WTC11 (cell line): ENCODE measurements at regions not wholly inside any gene's neighbourhood (a gene's known extent, or its start where the extent isn't known, plus 50 kb on each side); places are given as distances from the start of the nearest gene placed in this dataset.

ENCODE experiments used
- ATAC-seq: fragments of 200-7000 bp; cut with Tn5 transposase; 2 replicates; pipeline ENCODE4 v1.10.0; 2021; ENCODE audit warnings: mild to moderate bottlenecking, moderate library complexity
- CTCF ChIA-PET: fragments of 300-600 bp; sonication (Branson Sonifier 250); formaldehyde crosslinking; loops from one replicate; lab custom pipeline; 2021; ENCODE audit warnings: antibody characterized with exemption; lab: Charles Lee
- POLR2A ChIA-PET: fragments of 350-600 bp; sonication (Branson Sonifier 250); formaldehyde crosslinking; loops from one replicate; lab custom pipeline; 2021; ENCODE audit warnings: antibody characterized with exemption; lab: Charles Lee
- DNase-seq: peaks from one replicate; pipeline ENCODE4 v3.0.0; 2021; ENCODE audit warnings: low spot score
- H3K27ac Mint-ChIP-seq: 2 replicates; pipeline ENCODE4 v1.8.0; 2021; ENCODE audit warnings: mixed read lengths
- H3K27me3 Mint-ChIP-seq: 2 replicates; pipeline ENCODE4 v1.8.0; 2021; ENCODE audit warnings: low read depth, mild to moderate bottlenecking, moderate library complexity, mixed read lengths
- H3K36me3 Mint-ChIP-seq: 2 replicates; pipeline ENCODE4 v1.8.0; 2021; ENCODE audit warnings: mixed read lengths
- H3K4me1 Mint-ChIP-seq: 2 replicates; pipeline ENCODE4 v1.8.0; 2022; ENCODE audit warnings: mixed read lengths
- H3K4me3 Mint-ChIP-seq: 2 replicates; pipeline ENCODE4 v1.8.0; 2021; ENCODE audit warnings: mild to moderate bottlenecking, moderate library complexity, mixed read lengths
- H3K9me3 Mint-ChIP-seq: 2 replicates; pipeline ENCODE4 v1.8.0; 2021; ENCODE audit warnings: mixed read lengths
- ATF1 ChIP-seq: sonication (generic); formaldehyde crosslinking; IDR thresholded peaks from 2 replicates; pipeline ENCODE4 v1.8.1; 2023; ENCODE audit warnings: mild to moderate bottlenecking, moderate library complexity, missing genetic modification reagents
- ATF6 ChIP-seq: sonication (generic); formaldehyde crosslinking; IDR thresholded peaks from 2 replicates; pipeline ENCODE4 v1.8.1; 2023; ENCODE audit warnings: mild to moderate bottlenecking, missing genetic modification reagents
- FOXJ3 ChIP-seq: sonication (generic); formaldehyde crosslinking; IDR thresholded peaks from 2 replicates; pipeline ENCODE4 v1.9.0; 2021; ENCODE audit warnings: missing genetic modification reagents, mild to moderate bottlenecking, borderline replicate concordance
- HMGA2 ChIP-seq: fragments of 250-450 bp; sonication (Bioruptor Pico); IDR thresholded peaks from 2 replicates; pipeline ENCODE4 v1.4.0; 2021; ENCODE audit warnings: mild to moderate bottlenecking, moderate library complexity
- KAT7 ChIP-seq: sonication (generic); formaldehyde crosslinking; IDR thresholded peaks from 2 replicates; pipeline ENCODE4 v1.8.1; 2023; ENCODE audit warnings: missing genetic modification reagents, mild to moderate bottlenecking, borderline replicate concordance
- OVOL2 ChIP-seq: fragments of 250-450 bp; sonication (Bioruptor Pico); IDR thresholded peaks from 2 replicates; pipeline ENCODE4 v1.9.0; 2021; ENCODE audit warnings: mild to moderate bottlenecking, borderline replicate concordance
- SMAD4 ChIP-seq: sonication (generic); formaldehyde crosslinking; IDR thresholded peaks from 2 replicates; pipeline ENCODE4 v1.8.0; 2022; ENCODE audit warnings: mild to moderate bottlenecking, missing genetic modification reagents
- SP1 ChIP-seq: sonication (generic); formaldehyde crosslinking; conservative IDR thresholded peaks from 2 replicates; pipeline ENCODE4 v1.8.1; 2022; ENCODE audit warnings: missing genetic modification reagents
- TEAD4 ChIP-seq: sonication (generic); formaldehyde crosslinking; IDR thresholded peaks from 2 replicates; pipeline ENCODE4 v1.8.0; 2022; ENCODE audit warnings: mild to moderate bottlenecking, missing genetic modification reagents
- TP53 ChIP-seq: sonication (generic); formaldehyde crosslinking; IDR thresholded peaks from 2 replicates; pipeline ENCODE4 v1.8.1; 2023; ENCODE audit warnings: mild to moderate bottlenecking, missing genetic modification reagents
- ZNF232 ChIP-seq: sonication (generic); formaldehyde crosslinking; IDR thresholded peaks from 2 replicates; pipeline ENCODE4 v1.8.0; 2022; ENCODE audit warnings: mild to moderate bottlenecking, missing genetic modification reagents
- TF ChIP-seq, protein P1 (sequence below): sonication (generic); formaldehyde crosslinking; IDR thresholded peaks from 2 replicates; pipeline ENCODE4 v1.8.1; 2023; ENCODE audit warnings: mild to moderate bottlenecking, missing genetic modification reagents, moderate library complexity
- TF ChIP-seq, protein P2 (sequence below): sonication (generic); formaldehyde crosslinking; IDR thresholded peaks from 2 replicates; pipeline ENCODE4 v1.8.1; 2023; ENCODE audit warnings: mild to moderate bottlenecking, missing genetic modification reagents, moderate library complexity
- TF ChIP-seq, protein P3 (sequence below): sonication (generic); formaldehyde crosslinking; IDR thresholded peaks from 2 replicates; pipeline ENCODE4 v1.8.1; 2023; ENCODE audit warnings: mild to moderate bottlenecking, moderate library complexity, missing genetic modification reagents
- TF ChIP-seq, protein P4 (sequence below): sonication (generic); formaldehyde crosslinking; IDR thresholded peaks from 2 replicates; pipeline ENCODE4 v1.8.1; 2022; ENCODE audit warnings: missing genetic modification reagents, borderline replicate concordance
- TF ChIP-seq, protein P5 (sequence below): sonication (generic); formaldehyde crosslinking; IDR thresholded peaks from 2 replicates; pipeline ENCODE4 v1.8.0; 2022; ENCODE audit warnings: missing genetic modification reagents
- TF ChIP-seq, protein P6 (sequence below): sonication (generic); formaldehyde crosslinking; IDR thresholded peaks from 2 replicates; pipeline ENCODE4 v1.8.0; 2022; ENCODE audit warnings: mild to moderate bottlenecking, missing genetic modification reagents

GRCh38 chr2:49767316-49767715, 613.0 kb upstream of the FSHR start:
- POLR2A ChIA-PET, result no interaction called here
- TF ChIP-seq, protein P1, sequence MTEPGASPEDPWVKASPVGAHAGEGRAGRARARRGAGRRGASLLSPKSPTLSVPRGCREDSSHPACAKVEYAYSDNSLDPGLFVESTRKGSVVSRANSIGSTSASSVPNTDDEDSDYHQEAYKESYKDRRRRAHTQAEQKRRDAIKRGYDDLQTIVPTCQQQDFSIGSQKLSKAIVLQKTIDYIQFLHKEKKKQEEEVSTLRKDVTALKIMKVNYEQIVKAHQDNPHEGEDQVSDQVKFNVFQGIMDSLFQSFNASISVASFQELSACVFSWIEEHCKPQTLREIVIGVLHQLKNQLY, result no peak
- TF ChIP-seq, protein P2, sequence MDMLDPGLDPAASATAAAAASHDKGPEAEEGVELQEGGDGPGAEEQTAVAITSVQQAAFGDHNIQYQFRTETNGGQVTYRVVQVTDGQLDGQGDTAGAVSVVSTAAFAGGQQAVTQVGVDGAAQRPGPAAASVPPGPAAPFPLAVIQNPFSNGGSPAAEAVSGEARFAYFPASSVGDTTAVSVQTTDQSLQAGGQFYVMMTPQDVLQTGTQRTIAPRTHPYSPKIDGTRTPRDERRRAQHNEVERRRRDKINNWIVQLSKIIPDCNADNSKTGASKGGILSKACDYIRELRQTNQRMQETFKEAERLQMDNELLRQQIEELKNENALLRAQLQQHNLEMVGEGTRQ (CRISPR knock-in tag), result no peak
- no peak for TF ChIP-seq FOXJ3
- TF ChIP-seq ATF6, result no peak
- TF ChIP-seq, protein P3, sequence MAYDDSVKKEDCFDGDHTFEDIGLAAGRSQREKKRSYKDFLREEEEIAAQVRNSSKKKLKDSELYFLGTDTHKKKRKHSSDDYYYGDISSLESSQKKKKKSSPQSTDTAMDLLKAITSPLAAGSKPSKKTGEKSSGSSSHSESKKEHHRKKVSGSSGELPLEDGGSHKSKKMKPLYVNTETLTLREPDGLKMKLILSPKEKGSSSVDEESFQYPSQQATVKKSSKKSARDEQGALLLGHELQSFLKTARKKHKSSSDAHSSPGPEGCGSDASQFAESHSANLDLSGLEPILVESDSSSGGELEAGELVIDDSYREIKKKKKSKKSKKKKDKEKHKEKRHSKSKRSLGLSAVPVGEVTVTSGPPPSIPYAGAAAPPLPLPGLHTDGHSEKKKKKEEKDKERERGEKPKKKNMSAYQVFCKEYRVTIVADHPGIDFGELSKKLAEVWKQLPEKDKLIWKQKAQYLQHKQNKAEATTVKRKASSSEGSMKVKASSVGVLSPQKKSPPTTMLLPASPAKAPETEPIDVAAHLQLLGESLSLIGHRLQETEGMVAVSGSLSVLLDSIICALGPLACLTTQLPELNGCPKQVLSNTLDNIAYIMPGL (CRISPR knock-in tag), result no peak
- TF ChIP-seq ATF1 (CRISPR knock-in tag), result no peak
- no peak for TF ChIP-seq SP1
- no peak for TF ChIP-seq OVOL2 (CRISPR knock-in tag)
- no peak for TF ChIP-seq HMGA2 (CRISPR knock-in tag)
- no peaks in the 10 kb centered on the region for H3K36me3 Mint-ChIP-seq

DNA sequence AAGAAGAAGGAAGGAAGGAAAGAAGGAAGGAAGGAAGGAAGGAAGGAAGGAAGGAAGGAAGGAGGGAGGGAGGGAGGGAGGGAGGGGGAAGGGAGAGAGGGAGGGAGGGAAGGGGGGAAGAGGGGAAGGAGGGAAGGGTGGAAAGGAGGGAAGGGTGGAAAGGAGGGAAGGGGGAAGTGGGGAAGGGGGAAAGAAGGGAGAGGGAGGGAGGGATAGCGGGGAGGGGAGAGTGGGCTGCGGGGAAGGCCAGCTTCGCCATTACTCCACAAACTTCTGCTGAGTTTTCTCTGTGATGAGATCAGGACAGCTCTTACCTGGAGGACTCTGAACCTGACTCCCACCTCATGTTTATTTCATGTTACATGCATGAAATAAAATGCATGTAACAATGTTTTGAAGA, 601.5 kb upstream of the FSHR start:
- Mint-ChIP-seq H3K27ac (no peak overlapping the region), H3K27me3 (no peaks in the 10 kb centered on the region), H3K4me3 (no peak overlapping the region), H3K9me3 (no peaks in the 10 kb centered on the region), H3K36me3 (no peaks in the 10 kb centered on the region), H3K4me1 (no peaks in the 10 kb centered on the region)
- CTCF ChIA-PET, result no interaction called here
- ATAC-seq (no peak), DNase-seq (no peak)
- TF ChIP-seq, protein P4, sequence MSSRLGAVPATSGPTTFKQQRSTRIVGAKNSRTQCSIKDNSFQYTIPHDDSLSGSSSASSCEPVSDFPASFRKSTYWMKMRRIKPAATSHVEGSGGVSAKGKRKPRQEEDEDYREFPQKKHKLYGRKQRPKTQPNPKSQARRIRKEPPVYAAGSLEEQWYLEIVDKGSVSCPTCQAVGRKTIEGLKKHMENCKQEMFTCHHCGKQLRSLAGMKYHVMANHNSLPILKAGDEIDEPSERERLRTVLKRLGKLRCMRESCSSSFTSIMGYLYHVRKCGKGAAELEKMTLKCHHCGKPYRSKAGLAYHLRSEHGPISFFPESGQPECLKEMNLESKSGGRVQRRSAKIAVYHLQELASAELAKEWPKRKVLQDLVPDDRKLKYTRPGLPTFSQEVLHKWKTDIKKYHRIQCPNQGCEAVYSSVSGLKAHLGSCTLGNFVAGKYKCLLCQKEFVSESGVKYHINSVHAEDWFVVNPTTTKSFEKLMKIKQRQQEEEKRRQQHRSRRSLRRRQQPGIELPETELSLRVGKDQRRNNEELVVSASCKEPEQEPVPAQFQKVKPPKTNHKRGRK, result no peak
- TF ChIP-seq TP53 (CRISPR knock-in tag), result no peak
- no peak for TF ChIP-seq TEAD4
- no peak for TF ChIP-seq SMAD4 (CRISPR knock-in tag)
- no peak for TF ChIP-seq ZNF232 (CRISPR knock-in tag)
- TF ChIP-seq, protein P5, sequence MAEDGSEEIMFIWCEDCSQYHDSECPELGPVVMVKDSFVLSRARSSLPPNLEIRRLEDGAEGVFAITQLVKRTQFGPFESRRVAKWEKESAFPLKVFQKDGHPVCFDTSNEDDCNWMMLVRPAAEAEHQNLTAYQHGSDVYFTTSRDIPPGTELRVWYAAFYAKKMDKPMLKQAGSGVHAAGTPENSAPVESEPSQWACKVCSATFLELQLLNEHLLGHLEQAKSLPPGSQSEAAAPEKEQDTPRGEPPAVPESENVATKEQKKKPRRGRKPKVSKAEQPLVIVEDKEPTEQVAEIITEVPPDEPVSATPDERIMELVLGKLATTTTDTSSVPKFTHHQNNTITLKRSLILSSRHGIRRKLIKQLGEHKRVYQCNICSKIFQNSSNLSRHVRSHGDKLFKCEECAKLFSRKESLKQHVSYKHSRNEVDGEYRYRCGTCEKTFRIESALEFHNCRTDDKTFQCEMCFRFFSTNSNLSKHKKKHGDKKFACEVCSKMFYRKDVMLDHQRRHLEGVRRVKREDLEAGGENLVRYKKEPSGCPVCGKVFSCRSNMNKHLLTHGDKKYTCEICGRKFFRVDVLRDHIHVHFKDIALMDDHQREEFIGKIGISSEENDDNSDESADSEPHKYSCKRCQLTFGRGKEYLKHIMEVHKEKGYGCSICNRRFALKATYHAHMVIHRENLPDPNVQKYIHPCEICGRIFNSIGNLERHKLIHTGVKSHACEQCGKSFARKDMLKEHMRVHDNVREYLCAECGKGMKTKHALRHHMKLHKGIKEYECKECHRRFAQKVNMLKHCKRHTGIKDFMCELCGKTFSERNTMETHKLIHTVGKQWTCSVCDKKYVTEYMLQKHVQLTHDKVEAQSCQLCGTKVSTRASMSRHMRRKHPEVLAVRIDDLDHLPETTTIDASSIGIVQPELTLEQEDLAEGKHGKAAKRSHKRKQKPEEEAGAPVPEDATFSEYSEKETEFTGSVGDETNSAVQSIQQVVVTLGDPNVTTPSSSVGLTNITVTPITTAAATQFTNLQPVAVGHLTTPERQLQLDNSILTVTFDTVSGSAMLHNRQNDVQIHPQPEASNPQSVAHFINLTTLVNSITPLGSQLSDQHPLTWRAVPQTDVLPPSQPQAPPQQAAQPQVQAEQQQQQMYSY (CRISPR knock-in tag), result no peak
- TF ChIP-seq, protein P6, sequence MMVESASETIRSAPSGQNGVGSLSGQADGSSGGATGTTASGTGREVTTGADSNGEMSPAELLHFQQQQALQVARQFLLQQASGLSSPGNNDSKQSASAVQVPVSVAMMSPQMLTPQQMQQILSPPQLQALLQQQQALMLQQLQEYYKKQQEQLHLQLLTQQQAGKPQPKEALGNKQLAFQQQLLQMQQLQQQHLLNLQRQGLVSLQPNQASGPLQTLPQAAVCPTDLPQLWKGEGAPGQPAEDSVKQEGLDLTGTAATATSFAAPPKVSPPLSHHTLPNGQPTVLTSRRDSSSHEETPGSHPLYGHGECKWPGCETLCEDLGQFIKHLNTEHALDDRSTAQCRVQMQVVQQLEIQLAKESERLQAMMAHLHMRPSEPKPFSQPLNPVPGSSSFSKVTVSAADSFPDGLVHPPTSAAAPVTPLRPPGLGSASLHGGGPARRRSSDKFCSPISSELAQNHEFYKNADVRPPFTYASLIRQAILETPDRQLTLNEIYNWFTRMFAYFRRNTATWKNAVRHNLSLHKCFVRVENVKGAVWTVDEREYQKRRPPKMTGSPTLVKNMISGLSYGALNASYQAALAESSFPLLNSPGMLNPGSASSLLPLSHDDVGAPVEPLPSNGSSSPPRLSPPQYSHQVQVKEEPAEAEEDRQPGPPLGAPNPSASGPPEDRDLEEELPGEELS (CRISPR knock-in tag), result no peak
- no peak for TF ChIP-seq KAT7 (CRISPR knock-in tag)
- POLR2A ChIA-PET, result no interaction called here

More at GRCh38 chr2:49767316-49767715, 613.0 kb upstream of the FSHR start:
- Mint-ChIP-seq H3K27me3 (no peaks in the 10 kb centered on the region), H3K4me1 (no peaks in the 10 kb centered on the region), H3K4me3 (no peak overlapping the region), H3K27ac (no peak overlapping the region), H3K9me3 (no peaks in the 10 kb centered on the region)
- ATAC-seq, result no peak
- no peak for DNase-seq
- CTCF ChIA-PET, result no interaction called here
